RPMI7951 (cell line): ENCODE measurements at regions not wholly inside any gene's neighbourhood (a gene's known extent, or its start where the extent isn't known, plus 50 kb on each side); places are given as distances from the start of the nearest gene placed in this dataset.
"Not testable (repeated sequence)": the region's sequence is repeated elsewhere in the genome, so short reads cannot be mapped to it uniquely, and the experiment has no call there.

ENCODE experiments used
- DNase-seq: peaks from one replicate; pipeline ENCODE4 v3.0.0-alpha.2; 2012; ENCODE audit warnings: low read depth

- DNase-seq = no peak
Observed at GRCh38 chr4:104129243-104129642, 365.5 kb downstream of the CXXC4 start.

- DNase-seq = no peak
Observed at GRCh38 chr4:104128850-104129213, 365.9 kb downstream of the CXXC4 start.

- DNase-seq = no peak
Observed at GRCh38 chr4:104128031-104128849, 366.5 kb downstream of the CXXC4 start.

GRCh38 chr4:104123021-104123420, 371.7 kb downstream of the CXXC4 start:
- DNase-seq = no peak

- DNase-seq = no peak
Observed at GRCh38 chr4:104117776-104118175, 376.9 kb downstream of the CXXC4 start.

GRCh38 chr4:104113850-104114249, 380.8 kb downstream of the CXXC4 start:
- no peak for DNase-seq

GRCh38 chr4:104099141-104099540, 379.4 kb upstream of the TACR3 start:
- no peak for DNase-seq

GRCh38 chr4:104093247-104093646, 373.5 kb upstream of the TACR3 start:
- DNase-seq = no peak

GRCh38 chr4:104073229-104073628, 353.4 kb upstream of the TACR3 start:
- DNase-seq = no peak

GRCh38 chr4:104066533-104066932, 346.7 kb upstream of the TACR3 start:
- no peak for DNase-seq

GRCh38 chr4:104064646-104065577, 345.1 kb upstream of the TACR3 start:
- DNase-seq = peak; percentile 7

- no peak for DNase-seq
Observed at GRCh38 chr4:104063341-104063740, 343.6 kb upstream of the TACR3 start.

- no peak for DNase-seq
Observed at GRCh38 chr4:104044369-104044768, 324.6 kb upstream of the TACR3 start.

GRCh38 chr4:104032896-104033295, 313.1 kb upstream of the TACR3 start:
- DNase-seq = no peak

- no peak for DNase-seq
Observed at GRCh38 chr4:104025251-104025650, 305.5 kb upstream of the TACR3 start.

GRCh38 chr4:104022831-104023230, 303.0 kb upstream of the TACR3 start:
- no peak for DNase-seq

GRCh38 chr4:104022226-104022625, 302.4 kb upstream of the TACR3 start:
- no peak for DNase-seq

GRCh38 chr4:104020641-104021040, 300.9 kb upstream of the TACR3 start:
- no peak for DNase-seq

GRCh38 chr4:104017213-104017612, 297.4 kb upstream of the TACR3 start:
- no peak for DNase-seq

GRCh38 chr4:104015680-104016079, 295.9 kb upstream of the TACR3 start:
- DNase-seq = peak; percentile 3

GRCh38 chr4:104010722-104011121, 290.9 kb upstream of the TACR3 start:
- DNase-seq = no peak

- DNase-seq = not testable (repeated sequence)
Observed at GRCh38 chr4:104002318-104002717, 282.5 kb upstream of the TACR3 start.

- no peak for DNase-seq
Observed at GRCh38 chr4:103998756-103999155, 279.0 kb upstream of the TACR3 start.
